ENCODE measurements at regions not wholly inside any gene's neighbourhood (a gene's known extent, or its start where the extent isn't known, plus 50 kb on each side); places are given as distances from the start of the nearest gene placed in this dataset.

DNA sequence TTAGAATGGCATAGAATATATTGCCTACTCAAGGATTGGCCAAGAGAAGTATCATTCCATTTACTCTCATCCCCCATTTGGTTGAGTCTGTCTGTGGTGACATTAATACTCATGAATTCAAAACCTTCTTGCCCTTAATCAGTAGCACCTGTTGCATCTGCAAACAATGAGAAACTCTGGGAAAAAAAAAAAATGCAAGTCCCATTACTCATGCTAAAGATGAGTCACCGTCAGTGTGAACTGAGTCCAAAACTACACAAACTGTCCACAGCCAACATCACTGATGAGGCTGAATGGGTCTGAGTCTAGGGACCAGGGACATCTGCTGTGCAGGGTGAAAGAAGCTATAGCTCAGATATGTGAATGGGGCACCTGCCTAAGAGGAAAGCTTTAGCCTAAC, 96.9 kb upstream of the ADAMTS18 start:
- Histone ChIP-seq H3K4me1 (no peaks in the 10 kb centered on the region), H3K4me3 (no peak overlapping the region), H3K27me3 (no peaks in the 10 kb centered on the region), H3K9me3 (no peaks in the 10 kb centered on the region), H3K27ac (no peak overlapping the region), H3K36me3 (no peaks in the 10 kb centered on the region)
- in situ Hi-C loops (cut with MboI; ENCODE audit: low pct_ligation_motif_present in 1 of 4, low pct_unique_long_range_greater_than_20kb in 1 of 4, low sequenced_read_pairs in 3 of 4) (no loop called here), intact Hi-C loops (cut with DNase I; ENCODE audit: low total_unique reads) (no loop called here)
- DNase-seq = no peak
- TF ChIP-seq, protein P1, sequence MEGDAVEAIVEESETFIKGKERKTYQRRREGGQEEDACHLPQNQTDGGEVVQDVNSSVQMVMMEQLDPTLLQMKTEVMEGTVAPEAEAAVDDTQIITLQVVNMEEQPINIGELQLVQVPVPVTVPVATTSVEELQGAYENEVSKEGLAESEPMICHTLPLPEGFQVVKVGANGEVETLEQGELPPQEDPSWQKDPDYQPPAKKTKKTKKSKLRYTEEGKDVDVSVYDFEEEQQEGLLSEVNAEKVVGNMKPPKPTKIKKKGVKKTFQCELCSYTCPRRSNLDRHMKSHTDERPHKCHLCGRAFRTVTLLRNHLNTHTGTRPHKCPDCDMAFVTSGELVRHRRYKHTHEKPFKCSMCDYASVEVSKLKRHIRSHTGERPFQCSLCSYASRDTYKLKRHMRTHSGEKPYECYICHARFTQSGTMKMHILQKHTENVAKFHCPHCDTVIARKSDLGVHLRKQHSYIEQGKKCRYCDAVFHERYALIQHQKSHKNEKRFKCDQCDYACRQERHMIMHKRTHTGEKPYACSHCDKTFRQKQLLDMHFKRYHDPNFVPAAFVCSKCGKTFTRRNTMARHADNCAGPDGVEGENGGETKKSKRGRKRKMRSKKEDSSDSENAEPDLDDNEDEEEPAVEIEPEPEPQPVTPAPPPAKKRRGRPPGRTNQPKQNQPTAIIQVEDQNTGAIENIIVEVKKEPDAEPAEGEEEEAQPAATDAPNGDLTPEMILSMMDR (IDR thresholded peaks at IDR 0.05) = no peak
- TF ChIP-seq EP300 (IDR thresholded peaks at IDR 0.05; ENCODE audit: low read depth) (no peak), POLR2A (IDR thresholded peaks at IDR 0.05) (no peak), POLR2AphosphoS5 (IDR thresholded peaks at IDR 0.05) (no peak)
- WGBS, 2 donors (ENCODE audit: low coverage in 1 of 2) = 28 to 50% methylated on average over 1 of the region's 1 CpG

GRCh38 chr16:77536809-77537208, 102.0 kb upstream of the ADAMTS18 start:
- WGBS, 2 donors (ENCODE audit: low coverage in 1 of 2) = 70 to 71% methylated on average over 2 to 5 of the region's 5 CpGs
- no peak overlapping the region for H3K4me3 ChIP-seq
- H3K36me3 ChIP-seq = no peaks in the 10 kb centered on the region
- no peaks in the 10 kb centered on the region for H3K27me3 ChIP-seq
- intact Hi-C loops (cut with DNase I; ENCODE audit: low total_unique reads) (no loop called here), in situ Hi-C loops (cut with MboI; ENCODE audit: low pct_ligation_motif_present in 1 of 4, low pct_unique_long_range_greater_than_20kb in 1 of 4, low sequenced_read_pairs in 3 of 4) (no loop called here)
- H3K4me1 ChIP-seq = no peaks in the 10 kb centered on the region
- TF ChIP-seq POLR2A (IDR thresholded peaks at IDR 0.05) (no peak), POLR2AphosphoS5 (IDR thresholded peaks at IDR 0.05) (no peak), EP300 (IDR thresholded peaks at IDR 0.05; ENCODE audit: low read depth) (no peak)
- TF ChIP-seq, protein P1 (IDR thresholded peaks at IDR 0.05) = no peak
- no peak for DNase-seq
- no peak overlapping the region for H3K27ac ChIP-seq
- H3K9me3 ChIP-seq = no peaks in the 10 kb centered on the region

DNA sequence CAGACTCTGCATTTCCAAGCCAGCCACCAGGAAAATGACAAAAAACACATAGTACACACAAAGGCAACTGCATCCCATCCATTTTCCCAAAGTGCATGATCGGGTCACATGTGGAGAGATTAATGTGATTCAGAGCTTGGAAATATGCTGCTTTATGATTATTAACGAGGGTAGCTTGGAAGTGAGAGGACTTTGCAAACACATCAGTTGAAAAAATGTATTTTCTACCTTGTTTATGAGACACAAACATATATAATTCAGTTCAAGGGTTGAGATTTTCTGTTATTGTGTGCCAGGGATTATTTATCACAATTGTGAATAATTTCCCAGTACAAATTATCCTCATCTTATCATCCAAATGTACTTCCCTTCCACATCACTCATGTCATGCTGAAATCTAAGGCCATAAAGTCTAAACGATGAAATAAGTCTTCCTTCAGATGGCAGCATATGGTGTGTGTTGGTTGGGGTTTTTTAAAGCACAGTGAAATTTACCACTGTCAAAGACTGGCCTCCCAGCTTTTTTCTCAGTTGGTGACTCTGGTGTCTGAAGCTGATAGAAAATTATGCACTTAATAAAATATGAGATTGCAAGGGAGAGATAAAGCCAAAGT, 104.7 kb upstream of the ADAMTS18 start:
- no peaks in the 10 kb centered on the region for H3K9me3 ChIP-seq
- no peaks in the 10 kb centered on the region for H3K4me1 ChIP-seq
- no peak for DNase-seq
- H3K4me3 ChIP-seq = no peak overlapping the region
- no peaks in the 10 kb centered on the region for H3K36me3 ChIP-seq
- H3K27ac ChIP-seq = no peak overlapping the region
- in situ Hi-C loops (cut with MboI; ENCODE audit: low pct_ligation_motif_present in 1 of 4, low pct_unique_long_range_greater_than_20kb in 1 of 4, low sequenced_read_pairs in 3 of 4) (no loop called here), intact Hi-C loops (cut with DNase I; ENCODE audit: low total_unique reads) (no loop called here)
- WGBS, 2 donors (ENCODE audit: low coverage in 1 of 2) = 52 to 58% methylated on average over 3 of the region's 3 CpGs
- H3K27me3 ChIP-seq = no peaks in the 10 kb centered on the region
- TF ChIP-seq, protein P1 (IDR thresholded peaks at IDR 0.05) = no peak
- no peak for TF ChIP-seq POLR2AphosphoS5 (IDR thresholded peaks at IDR 0.05)
- no peak for TF ChIP-seq EP300 (IDR thresholded peaks at IDR 0.05; ENCODE audit: low read depth)
- no peak for TF ChIP-seq POLR2A (IDR thresholded peaks at IDR 0.05)

- TF ChIP-seq POLR2A (IDR thresholded peaks at IDR 0.05) = no peak
- no peak for TF ChIP-seq EP300 (IDR thresholded peaks at IDR 0.05; ENCODE audit: low read depth)
- WGBS, 2 donors (ENCODE audit: low coverage in 1 of 2) = 20% methylated on average over 2 of the region's 2 CpGs; no CpG with 5 or more reads in 1 of the 2 donors
- intact Hi-C loops (cut with DNase I; ENCODE audit: low total_unique reads) (no loop called here), in situ Hi-C loops (cut with MboI; ENCODE audit: low pct_ligation_motif_present in 1 of 4, low pct_unique_long_range_greater_than_20kb in 1 of 4, low sequenced_read_pairs in 3 of 4) (no loop called here)
- H3K27me3 ChIP-seq = no peaks in the 10 kb centered on the region
- H3K27ac ChIP-seq = no peak overlapping the region
- no peaks in the 10 kb centered on the region for H3K9me3 ChIP-seq
- DNase-seq = no peak
- no peaks in the 10 kb centered on the region for H3K36me3 ChIP-seq
- H3K4me1 ChIP-seq = no peaks in the 10 kb centered on the region
- H3K4me3 ChIP-seq = no peak overlapping the region
Measured at GRCh38 chr16:77540646-77541045, 105.8 kb upstream of the ADAMTS18 start.

DNA sequence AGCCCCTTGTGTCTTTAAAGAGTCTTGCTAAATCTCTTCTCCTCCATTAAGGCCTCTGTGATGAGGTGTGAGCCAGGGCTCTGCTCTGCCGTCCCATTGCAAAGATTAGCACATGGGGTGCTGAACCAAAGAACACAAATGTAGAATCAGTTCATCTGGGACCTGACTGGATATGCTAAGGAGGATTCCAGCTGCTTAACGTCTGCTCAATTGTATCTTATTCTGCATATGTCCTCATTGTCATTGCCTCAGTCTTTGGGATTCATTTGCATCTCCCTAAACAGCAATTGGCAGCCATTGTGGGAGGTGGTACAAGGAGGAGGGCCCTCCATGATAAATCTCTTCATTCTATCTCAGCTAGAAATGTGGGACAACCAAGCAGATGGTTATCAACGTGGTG, 106.3 kb upstream of the ADAMTS18 start:
- no peaks in the 10 kb centered on the region for H3K9me3 ChIP-seq
- in situ Hi-C loops (cut with MboI; ENCODE audit: low pct_ligation_motif_present in 1 of 4, low pct_unique_long_range_greater_than_20kb in 1 of 4, low sequenced_read_pairs in 3 of 4) (no loop called here), intact Hi-C loops (cut with DNase I; ENCODE audit: low total_unique reads) (no loop called here)
- H3K27ac ChIP-seq = no peak overlapping the region
- TF ChIP-seq POLR2AphosphoS5 (IDR thresholded peaks at IDR 0.05) = no peak
- TF ChIP-seq, protein P1 (IDR thresholded peaks at IDR 0.05) = no peak
- no peak for TF ChIP-seq POLR2A (IDR thresholded peaks at IDR 0.05)
- no peak for TF ChIP-seq EP300 (IDR thresholded peaks at IDR 0.05; ENCODE audit: low read depth)
- H3K36me3 ChIP-seq = no peaks in the 10 kb centered on the region
- WGBS, 2 donors (ENCODE audit: low coverage in 1 of 2) = 63 to 65% methylated on average over 1 to 3 of the region's 3 CpGs
- no peak for DNase-seq
- no peak overlapping the region for H3K4me3 ChIP-seq
- H3K4me1 ChIP-seq = no peaks in the 10 kb centered on the region
- H3K27me3 ChIP-seq = no peaks in the 10 kb centered on the region

Measured in transverse colon (tissue), 4 donors.